ENCODE measurements at regions not wholly inside any gene's neighbourhood (a gene's known extent, or its start where the extent isn't known, plus 50 kb on each side); places are given as distances from the start of the nearest gene placed in this dataset.
A peak's percentile ranks its signal among the peaks of the same experiment; 100 is the strongest.

- no peak for TF ChIP-seq CTCF (IDR thresholded peaks at IDR 0.05; ENCODE audit: low read depth, low read length, missing input control)
- TF ChIP-seq NR2F2 (IDR thresholded peaks at IDR 0.05), result no peak
- TF ChIP-seq JUND (IDR thresholded peaks at IDR 0.05), result no peak
- no peak for TF ChIP-seq HNF4A (conservative IDR thresholded peaks at IDR 0.05)
- no peak for TF ChIP-seq RAD21 (IDR thresholded peaks at IDR 0.05)
Measured at GRCh38 chr3:110647586-110647985, 424.0 kb upstream of the NECTIN3 start (continued).

- Histone ChIP-seq H3K4me3 (ENCODE audit: low read depth in 1 of 3, low read length in 3 of 3) (no peak overlapping the region), H3K36me3 (ENCODE audit: control insufficient read depth in 4 of 4, insufficient read depth in 3 of 4, low read depth in 1 of 4, low read length in 3 of 4) (no peaks in the 10 kb centered on the region), H3K27ac (ENCODE audit: low read depth in 1 of 2, low read length in 2 of 2) (no peak overlapping the region), H3K9me3 (ENCODE audit: control insufficient read depth in 4 of 4, low read length in 3 of 4) (no peaks in the 10 kb centered on the region), H3K27me3 (ENCODE audit: control insufficient read depth in 4 of 4, insufficient read depth in 4 of 4, low read length in 3 of 4) (no peaks in the 10 kb centered on the region), H3K9ac (ENCODE audit: low read depth in 1 of 2, low read length in 2 of 2) (no peak overlapping the region), H3K4me1 (ENCODE audit: control insufficient read depth in 4 of 4, insufficient read depth in 4 of 4, low read length in 3 of 4) (peaks cover 1 to 25% (median 13%) of the 10 kb centered on the region in 4 donors)
- DNase-seq (ENCODE audit: low spot score), result no peak
- 37% methylated on average over 1 of the region's 1 CpG for WGBS
- TF ChIP-seq HNF4G (IDR thresholded peaks at IDR 0.05) (no peak), YY1 (IDR thresholded peaks at IDR 0.05) (no peak), CTCF (IDR thresholded peaks at IDR 0.05; ENCODE audit: low read depth, low read length, missing input control) (no peak)
Measured at GRCh38 chr3:110650741-110651140, 420.9 kb upstream of the NECTIN3 start.

GRCh38 chr3:110654843-110655502, 416.6 kb upstream of the NECTIN3 start:
- no peaks in the 10 kb centered on the region for H3K36me3 ChIP-seq (ENCODE audit: control insufficient read depth in 4 of 4, insufficient read depth in 3 of 4, low read depth in 1 of 4, low read length in 3 of 4)
- H3K4me3 ChIP-seq (ENCODE audit: low read depth in 1 of 3, low read length in 3 of 3), result peak overlapping the region in 2 of 3 donors; percentile 27 to 33
- DNase-seq (ENCODE audit: low spot score), result no peak
- H3K27ac ChIP-seq (ENCODE audit: low read depth in 1 of 2, low read length in 2 of 2), result peak overlapping the region; percentile 22 to 39
- H3K27me3 ChIP-seq (ENCODE audit: control insufficient read depth in 4 of 4, insufficient read depth in 4 of 4, low read length in 3 of 4), result no peaks in the 10 kb centered on the region
- H3K9me3 ChIP-seq (ENCODE audit: control insufficient read depth in 4 of 4, low read length in 3 of 4), result no peaks in the 10 kb centered on the region
- H3K9ac ChIP-seq (ENCODE audit: low read depth in 1 of 2, low read length in 2 of 2), result no peak overlapping the region
- H3K4me1 ChIP-seq (ENCODE audit: control insufficient read depth in 4 of 4, insufficient read depth in 4 of 4, low read length in 3 of 4), result peaks cover 1 to 30% (median 18%) of the 10 kb centered on the region in 4 donors
- WGBS, result 29% methylated on average over 3 of the region's 3 CpGs
- TF ChIP-seq HNF4G (IDR thresholded peaks at IDR 0.05) (peak; percentile 70), MAX (IDR thresholded peaks at IDR 0.05) (peak; percentile 71), NR2F2 (IDR thresholded peaks at IDR 0.05) (peak; percentile 92), ATF3 (IDR thresholded peaks at IDR 0.05) (no peak), RXRA (IDR thresholded peaks at IDR 0.05) (peak; percentile 78 to 82), JUND (IDR thresholded peaks at IDR 0.05) (peak; percentile 71 to 72), CTCF (IDR thresholded peaks at IDR 0.05; ENCODE audit: low read depth, low read length, missing input control) (no peak), REST (IDR thresholded peaks at IDR 0.05) (peak; percentile 42), FOXA1 (IDR thresholded peaks at IDR 0.05) (no peak), GABPA (IDR thresholded peaks at IDR 0.05 in 1 of 2, conservative IDR thresholded peaks at IDR 0.05 in 1 of 2) (no peak), RAD21 (IDR thresholded peaks at IDR 0.05) (peak; percentile 58 to 67), SP1 (IDR thresholded peaks at IDR 0.05) (peak; percentile 92), YY1 (IDR thresholded peaks at IDR 0.05) (peak; percentile 93), TAF1 (conservative IDR thresholded peaks at IDR 0.05) (no peak), EGR1 (IDR thresholded peaks at IDR 0.05; ENCODE audit: low read depth in 2 of 2) (peak in 1 of 2 donors; percentile 53)
